HG03565 (cell line): ENCODE measurements at regions not wholly inside any gene's neighbourhood (a gene's known extent, or its start where the extent isn't known, plus 50 kb on each side); places are given as distances from the start of the nearest gene placed in this dataset.
"Not testable (repeated sequence)": the region's sequence is repeated elsewhere in the genome, so short reads cannot be mapped to it uniquely, and the experiment has no call there.

Experiments used
- ATAC-seq: cut with Tn5 transposase; IDR thresholded peaks from one replicate; pipeline ENCODE4 v1.9.1; 2021; ENCODE audit warnings: mild to moderate bottlenecking, moderate library complexity; ENCODE audit not compliant: unreplicated experiment

GRCh38 chr11:91394073-91394726 lies 830.4 kb upstream of the FAT3 start:
- no peak for ATAC-seq

GRCh38 chr11:91382946-91383345 lies 841.7 kb upstream of the FAT3 start:
- no peak for ATAC-seq

- ATAC-seq = no peak
Measured at GRCh38 chr11:91374794-91375193, 849.8 kb upstream of the FAT3 start.

GRCh38 chr11:91373497-91373896 lies 851.1 kb upstream of the FAT3 start:
- no peak for ATAC-seq

- no peak for ATAC-seq
Measured at GRCh38 chr11:91366816-91367215, 857.8 kb upstream of the FAT3 start.

- no peak for ATAC-seq
Measured at GRCh38 chr11:91365986-91366585, 858.5 kb upstream of the FAT3 start.

GRCh38 chr11:91350931-91351330 lies 873.7 kb upstream of the FAT3 start:
- ATAC-seq = no peak

GRCh38 chr11:91326751-91327150 lies 897.9 kb upstream of the FAT3 start:
- ATAC-seq = no peak

GRCh38 chr11:91326280-91326679 lies 898.3 kb upstream of the FAT3 start:
- no peak for ATAC-seq

- no peak for ATAC-seq
Measured at GRCh38 chr11:91314521-91314920, 910.1 kb upstream of the FAT3 start.

- ATAC-seq = no peak
Measured at GRCh38 chr11:91312541-91312940, 912.1 kb upstream of the FAT3 start.

GRCh38 chr11:91310085-91310484 lies 914.5 kb upstream of the FAT3 start:
- ATAC-seq = no peak

GRCh38 chr11:91308069-91308468 lies 916.5 kb upstream of the FAT3 start:
- ATAC-seq = no peak

GRCh38 chr11:91305402-91305801 lies 919.2 kb upstream of the FAT3 start:
- ATAC-seq = no peak

GRCh38 chr11:91303749-91304148 lies 920.9 kb upstream of the FAT3 start:
- ATAC-seq = no peak

GRCh38 chr11:91299980-91300379 lies 924.6 kb upstream of the FAT3 start:
- ATAC-seq = no peak

GRCh38 chr11:91296629-91297028 lies 928.0 kb upstream of the FAT3 start:
- ATAC-seq = no peak

GRCh38 chr11:91295591-91295990 lies 929.0 kb upstream of the FAT3 start:
- ATAC-seq = peak; percentile 58

GRCh38 chr11:91293119-91293518 lies 931.5 kb upstream of the FAT3 start:
- ATAC-seq = no peak

- no peak for ATAC-seq
Measured at GRCh38 chr11:91272089-91272488, 952.5 kb upstream of the FAT3 start.

- not testable (repeated sequence) for ATAC-seq
Measured at GRCh38 chr11:91268512-91269295, 955.9 kb upstream of the FAT3 start.

- ATAC-seq = no peak
Measured at GRCh38 chr11:91265946-91266345, 958.7 kb upstream of the FAT3 start.
